Fibroblast of lung (primary cell): ENCODE measurements at regions not wholly inside any gene's neighbourhood (a gene's known extent, or its start where the extent isn't known, plus 50 kb on each side); places are given as distances from the start of the nearest gene placed in this dataset.

Source experiments
- CTCF ChIP-seq, 2 donors: IDR thresholded peaks in 1 of 2; conservative IDR thresholded peaks in 1 of 2; 1 replicate in 1 of 2; 2 replicates in 1 of 2; pipeline ENCODE4 v1.5.1; 2011 to 2012; ENCODE audit warnings: low read length in 2 of 2, control low read depth in 1 of 2, inconsistent platforms in 1 of 2, low read depth in 1 of 2, mild to moderate bottlenecking in 1 of 2
- EZH2 ChIP-seq: IDR thresholded peaks from 2 replicates; pipeline ENCODE4 v1.5.1; 2012; ENCODE audit warnings: low read length, control low read depth, mild to moderate bottlenecking; ENCODE audit errors: missing control alignments

DNA sequence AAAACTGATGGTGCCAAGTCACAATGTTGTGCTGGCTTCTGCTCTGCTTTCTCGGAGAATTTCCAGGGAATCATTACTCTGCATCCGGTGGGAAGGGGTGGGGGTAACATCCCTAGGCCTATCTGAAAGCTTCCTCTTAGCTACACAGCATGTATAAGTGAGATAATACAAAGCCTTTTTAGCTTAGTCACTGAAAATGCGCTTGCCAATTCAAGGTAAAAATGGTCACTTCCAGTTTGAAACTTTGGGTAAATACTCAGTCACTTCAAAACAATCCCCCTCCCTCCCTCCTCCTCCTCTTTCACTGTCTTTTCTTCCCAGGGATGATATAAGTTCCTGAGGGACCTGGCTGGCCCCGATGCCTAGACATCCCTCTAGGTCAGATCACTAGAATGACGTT lies 57.3 kb upstream of the APBB1IP start:
- no peak for TF ChIP-seq CTCF (conservative IDR thresholded peaks at IDR 0.05 in 1 of 2, IDR thresholded peaks at IDR 0.05 in 1 of 2; ENCODE audit: low read depth in 1 of 2, low read length in 2 of 2)
- no peak for TF ChIP-seq EZH2
